ENCODE measurements at regions not wholly inside any gene's neighbourhood (a gene's known extent, or its start where the extent isn't known, plus 50 kb on each side); places are given as distances from the start of the nearest gene placed in this dataset.

DNA sequence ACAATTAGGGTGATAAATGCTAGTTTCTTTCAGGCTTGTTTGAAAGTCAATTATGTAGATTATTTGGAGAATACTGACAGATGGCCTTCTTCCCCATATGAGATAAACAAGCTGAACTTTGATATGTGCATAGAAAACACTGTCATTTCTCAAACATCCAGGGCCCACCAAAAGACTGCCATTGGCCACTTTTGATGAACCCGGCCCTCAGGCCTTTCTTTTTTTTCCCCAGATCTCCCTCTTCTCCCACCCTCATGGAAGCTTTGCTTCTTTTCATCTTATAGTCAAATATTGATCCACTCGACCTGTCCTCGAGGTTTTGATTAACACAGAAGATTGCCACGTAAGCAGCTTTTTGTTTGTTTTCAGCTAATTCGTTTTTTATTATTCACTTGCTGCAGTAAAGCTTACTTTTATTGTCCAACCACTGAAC, 377.4 kb downstream of the SMARCA1 start:
- no peak for ATAC-seq (ENCODE audit: low FRiP score)
- no peak overlapping the region for H3K4me3 ChIP-seq (ENCODE audit: low read length in 2 of 2)
- 52 to 80% methylated on average over 5 of the region's 5 CpGs for WGBS, 2 donors
- no peaks in the 10 kb centered on the region for H3K4me1 ChIP-seq (ENCODE audit: control insufficient read depth in 1 of 2, insufficient read depth in 2 of 2, low read length in 2 of 2)
- intact Hi-C loops (cut with DNase I): no loop called here
- no peak for DNase-seq
- no peaks in the 10 kb centered on the region for H3K27me3 ChIP-seq (ENCODE audit: control insufficient read depth in 1 of 2, insufficient read depth in 2 of 2, low read length in 1 of 2)
- H3K36me3 ChIP-seq (ENCODE audit: control insufficient read depth in 1 of 2, insufficient read depth in 2 of 2, low read length in 1 of 2): no peaks in the 10 kb centered on the region
- H3K27ac ChIP-seq (ENCODE audit: low read depth in 1 of 2, low read length in 2 of 2): no peak overlapping the region
- no peaks in the 10 kb centered on the region for H3K9me3 ChIP-seq (ENCODE audit: control insufficient read depth, low read length)

DNA sequence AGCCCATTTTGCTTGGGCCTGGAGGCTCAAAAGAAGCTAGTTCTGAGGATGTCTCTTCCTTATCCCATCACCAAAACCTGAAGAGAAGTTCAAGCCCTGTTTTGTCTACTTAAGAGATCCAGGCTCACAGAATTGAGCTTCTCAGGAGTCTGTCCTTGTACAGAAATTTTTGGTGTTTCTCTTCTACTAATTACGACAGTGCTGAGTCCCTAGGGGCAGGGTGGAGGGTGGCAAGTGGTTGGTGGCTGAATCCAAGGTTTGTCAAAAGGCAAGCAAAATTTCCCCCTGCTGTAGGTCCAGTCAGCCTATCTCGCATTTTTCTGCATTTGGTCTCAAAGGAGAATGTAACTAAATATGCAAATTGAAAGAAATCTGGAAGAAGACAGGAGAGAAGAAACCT, 377.9 kb downstream of the SMARCA1 start:
- intact Hi-C loops (cut with DNase I): no loop called here
- H3K4me3 ChIP-seq (ENCODE audit: low read length in 2 of 2): no peak overlapping the region
- no peaks in the 10 kb centered on the region for H3K4me1 ChIP-seq (ENCODE audit: control insufficient read depth in 1 of 2, insufficient read depth in 2 of 2, low read length in 2 of 2)

DNA sequence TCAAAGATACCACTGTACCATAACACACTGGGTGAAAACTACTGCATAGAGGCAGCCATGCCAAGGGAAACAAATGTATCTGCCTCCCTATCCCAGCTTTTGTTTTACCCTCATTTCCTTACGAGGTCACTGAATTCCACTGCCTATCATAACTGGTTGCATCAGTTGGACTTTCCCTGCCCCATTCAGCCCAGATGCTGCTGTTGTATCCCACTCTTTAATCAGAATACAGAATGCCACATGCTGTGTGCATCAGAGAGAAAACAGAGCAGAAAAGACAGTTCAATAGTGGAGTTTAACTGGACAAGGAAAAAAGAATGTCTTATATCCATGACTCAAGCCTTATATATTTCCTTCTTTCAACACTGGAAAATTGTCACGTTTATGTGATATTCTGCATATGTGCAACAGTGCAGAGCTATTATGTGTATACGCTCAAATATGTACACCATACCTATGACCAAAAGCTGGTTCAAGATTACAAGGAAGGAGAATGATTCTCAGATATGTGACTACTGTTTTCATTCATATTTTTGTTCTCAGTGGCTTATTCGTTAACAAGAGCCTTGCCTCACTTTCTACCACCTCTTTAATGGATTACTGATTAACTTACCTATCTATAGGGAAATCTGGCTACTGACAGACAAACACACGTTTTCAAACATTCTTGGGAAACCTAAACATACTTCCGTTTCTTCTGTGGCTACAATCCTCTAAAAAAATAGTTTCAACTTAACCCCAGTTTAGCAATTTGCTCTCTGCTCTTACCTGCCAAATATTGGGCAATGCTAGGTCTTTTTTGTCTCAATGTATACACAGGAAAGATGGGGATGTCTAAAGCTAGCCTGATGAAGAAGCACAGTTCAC, 378.9 kb downstream of the SMARCA1 start:
- WGBS, 2 donors: 31 to 34% methylated on average over 6 of the region's 6 CpGs
- H3K36me3 ChIP-seq (ENCODE audit: control insufficient read depth in 1 of 2, insufficient read depth in 2 of 2, low read length in 1 of 2): no peaks in the 10 kb centered on the region
- H3K4me1 ChIP-seq (ENCODE audit: control insufficient read depth in 1 of 2, insufficient read depth in 2 of 2, low read length in 2 of 2): no peaks in the 10 kb centered on the region
- DNase-seq (no peak), ATAC-seq (ENCODE audit: low FRiP score) (no peak)
- intact Hi-C loops (cut with DNase I): no loop called here
- H3K27me3 ChIP-seq (ENCODE audit: control insufficient read depth in 1 of 2, insufficient read depth in 2 of 2, low read length in 1 of 2): no peaks in the 10 kb centered on the region
- no peak overlapping the region for H3K4me3 ChIP-seq (ENCODE audit: low read length in 2 of 2)
- no peak overlapping the region for H3K27ac ChIP-seq (ENCODE audit: low read depth in 1 of 2, low read length in 2 of 2)
- no peaks in the 10 kb centered on the region for H3K9me3 ChIP-seq (ENCODE audit: control insufficient read depth, low read length)

More for the DNA sequence above, 377.9 kb downstream of the SMARCA1 start:
- ATAC-seq (ENCODE audit: low FRiP score) (no peak), DNase-seq (no peak)
- H3K36me3 ChIP-seq (ENCODE audit: control insufficient read depth in 1 of 2, insufficient read depth in 2 of 2, low read length in 1 of 2): no peaks in the 10 kb centered on the region
- H3K9me3 ChIP-seq (ENCODE audit: control insufficient read depth, low read length): no peaks in the 10 kb centered on the region
- 60 to 86% methylated on average over 2 of the region's 2 CpGs for WGBS, 2 donors
- no peak overlapping the region for H3K27ac ChIP-seq (ENCODE audit: low read depth in 1 of 2, low read length in 2 of 2)
- no peaks in the 10 kb centered on the region for H3K27me3 ChIP-seq (ENCODE audit: control insufficient read depth in 1 of 2, insufficient read depth in 2 of 2, low read length in 1 of 2)

DNA sequence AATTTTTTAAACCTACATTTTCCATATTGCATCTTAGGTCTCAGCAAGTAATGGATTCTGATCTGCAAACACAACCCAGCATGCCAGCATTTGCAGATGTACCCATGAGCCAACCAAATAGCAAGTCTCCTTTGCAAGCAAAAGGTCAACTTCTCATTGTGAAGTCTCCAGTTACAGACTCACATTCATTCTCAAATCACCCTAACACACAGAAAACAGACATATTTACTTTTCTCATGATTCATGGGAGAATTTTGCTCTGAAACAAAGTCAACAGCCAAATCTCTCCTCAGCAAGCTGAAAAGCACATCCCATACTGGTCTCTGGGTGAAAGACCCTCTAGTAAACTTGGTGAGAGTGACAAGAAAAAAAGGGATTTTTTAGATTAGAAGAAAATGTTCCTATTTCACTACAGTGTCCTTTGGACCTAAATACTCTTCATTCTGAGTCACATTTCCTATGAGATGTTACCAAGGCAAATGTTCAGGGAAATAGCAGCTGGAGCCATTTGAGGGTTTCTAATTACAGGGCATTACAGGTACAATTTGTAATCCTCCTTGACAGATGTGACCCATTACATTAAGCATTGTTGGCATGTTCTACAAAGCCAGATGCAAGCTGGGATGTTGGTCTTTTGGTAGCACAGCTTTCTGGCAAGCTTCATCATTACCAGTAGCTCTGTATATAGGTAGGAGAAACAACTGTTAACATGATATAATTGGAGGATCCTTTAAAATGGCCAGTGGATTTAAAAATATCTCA, 383.3 kb downstream of the SMARCA1 start:
- Histone ChIP-seq H3K36me3 (ENCODE audit: control insufficient read depth in 1 of 2, insufficient read depth in 2 of 2, low read length in 1 of 2) (no peaks in the 10 kb centered on the region), H3K4me3 (ENCODE audit: low read length in 2 of 2) (no peak overlapping the region), H3K4me1 (ENCODE audit: control insufficient read depth in 1 of 2, insufficient read depth in 2 of 2, low read length in 2 of 2) (no peaks in the 10 kb centered on the region), H3K27me3 (ENCODE audit: control insufficient read depth in 1 of 2, insufficient read depth in 2 of 2, low read length in 1 of 2) (no peaks in the 10 kb centered on the region), H3K27ac (ENCODE audit: low read depth in 1 of 2, low read length in 2 of 2) (no peak overlapping the region), H3K9me3 (ENCODE audit: control insufficient read depth, low read length) (no peaks in the 10 kb centered on the region)
- intact Hi-C loops (cut with DNase I): no loop called here
- ATAC-seq (ENCODE audit: low FRiP score) (no peak), DNase-seq (no peak)

DNA sequence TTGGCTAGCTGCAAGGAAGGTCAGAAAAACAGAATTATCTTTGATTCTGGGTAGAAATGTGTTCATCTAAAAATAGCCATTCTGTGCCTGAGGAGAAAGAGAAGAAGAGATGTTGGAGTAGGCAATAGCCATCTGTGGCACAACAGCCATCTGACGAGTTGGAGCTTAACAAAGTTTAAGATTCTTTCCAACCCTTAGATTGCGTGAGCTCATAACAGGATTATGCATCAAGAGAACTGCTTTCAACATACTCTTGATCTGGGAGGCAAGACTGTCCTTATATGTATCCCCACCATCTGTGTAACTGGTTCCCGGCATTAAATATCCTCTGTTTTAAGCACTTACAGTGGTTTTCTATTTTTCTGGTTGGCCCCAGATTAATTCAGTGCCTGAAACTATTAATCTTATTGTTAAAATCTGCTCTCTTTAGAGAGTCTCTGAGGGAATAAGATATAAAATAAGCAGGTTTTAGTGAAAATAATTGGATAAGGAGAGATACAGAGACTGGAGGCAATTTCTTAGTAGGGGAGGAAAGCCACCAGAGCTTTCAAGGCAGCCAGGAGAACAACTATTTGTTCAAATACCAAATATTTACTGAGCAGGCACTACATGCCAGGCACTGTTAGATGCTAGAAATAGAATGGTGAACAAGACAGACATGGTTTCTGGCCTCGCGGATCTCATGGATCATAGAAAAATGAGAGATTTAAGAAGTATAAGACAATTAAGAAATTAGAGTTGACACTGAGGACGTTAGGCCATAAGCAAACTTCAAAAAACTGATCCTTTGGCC, 398.0 kb downstream of the SMARCA1 start:
- DNase-seq (no peak), ATAC-seq (ENCODE audit: low FRiP score) (no peak)
- Histone ChIP-seq H3K9me3 (ENCODE audit: control insufficient read depth, low read length) (no peaks in the 10 kb centered on the region), H3K4me3 (ENCODE audit: low read length in 2 of 2) (no peak overlapping the region), H3K36me3 (ENCODE audit: control insufficient read depth in 1 of 2, insufficient read depth in 2 of 2, low read length in 1 of 2) (no peaks in the 10 kb centered on the region), H3K27me3 (ENCODE audit: control insufficient read depth in 1 of 2, insufficient read depth in 2 of 2, low read length in 1 of 2) (no peaks in the 10 kb centered on the region), H3K27ac (ENCODE audit: low read depth in 1 of 2, low read length in 2 of 2) (no peak overlapping the region), H3K4me1 (ENCODE audit: control insufficient read depth in 1 of 2, insufficient read depth in 2 of 2, low read length in 2 of 2) (no peaks in the 10 kb centered on the region)
- 71 to 76% methylated on average over 6 of the region's 6 CpGs for WGBS, 2 donors
- intact Hi-C loops (cut with DNase I): no loop called here

DNA sequence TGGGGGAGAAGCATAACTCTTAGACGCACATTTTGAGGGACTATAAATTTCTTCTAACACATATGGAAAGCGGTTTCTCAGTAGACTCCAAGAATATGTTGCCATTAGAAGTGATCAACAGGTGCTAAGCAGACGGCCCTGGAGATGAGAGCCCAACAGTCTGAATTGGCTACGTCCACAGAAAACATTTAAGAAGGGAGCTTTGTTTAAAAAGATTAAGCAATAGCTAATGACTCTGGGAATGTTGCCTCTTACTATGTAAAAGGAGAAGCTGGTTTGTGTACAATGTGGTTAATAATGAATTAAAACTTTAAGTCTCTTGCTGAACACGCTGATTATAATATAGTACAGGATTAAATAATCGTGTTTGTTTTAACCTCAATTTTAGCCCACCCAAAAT, 399.5 kb downstream of the SMARCA1 start:
- H3K27me3 ChIP-seq (ENCODE audit: control insufficient read depth in 1 of 2, insufficient read depth in 2 of 2, low read length in 1 of 2): no peaks in the 10 kb centered on the region
- no peak overlapping the region for H3K4me3 ChIP-seq (ENCODE audit: low read length in 2 of 2)
- intact Hi-C loops (cut with DNase I): no loop called here
- no peaks in the 10 kb centered on the region for H3K4me1 ChIP-seq (ENCODE audit: control insufficient read depth in 1 of 2, insufficient read depth in 2 of 2, low read length in 2 of 2)
- no peaks in the 10 kb centered on the region for H3K9me3 ChIP-seq (ENCODE audit: control insufficient read depth, low read length)
- no peaks in the 10 kb centered on the region for H3K36me3 ChIP-seq (ENCODE audit: control insufficient read depth in 1 of 2, insufficient read depth in 2 of 2, low read length in 1 of 2)
- no peak overlapping the region for H3K27ac ChIP-seq (ENCODE audit: low read depth in 1 of 2, low read length in 2 of 2)
- DNase-seq (no peak), ATAC-seq (ENCODE audit: low FRiP score) (no peak)
- 87 to 93% methylated on average over 6 of the region's 6 CpGs for WGBS, 2 donors

DNA sequence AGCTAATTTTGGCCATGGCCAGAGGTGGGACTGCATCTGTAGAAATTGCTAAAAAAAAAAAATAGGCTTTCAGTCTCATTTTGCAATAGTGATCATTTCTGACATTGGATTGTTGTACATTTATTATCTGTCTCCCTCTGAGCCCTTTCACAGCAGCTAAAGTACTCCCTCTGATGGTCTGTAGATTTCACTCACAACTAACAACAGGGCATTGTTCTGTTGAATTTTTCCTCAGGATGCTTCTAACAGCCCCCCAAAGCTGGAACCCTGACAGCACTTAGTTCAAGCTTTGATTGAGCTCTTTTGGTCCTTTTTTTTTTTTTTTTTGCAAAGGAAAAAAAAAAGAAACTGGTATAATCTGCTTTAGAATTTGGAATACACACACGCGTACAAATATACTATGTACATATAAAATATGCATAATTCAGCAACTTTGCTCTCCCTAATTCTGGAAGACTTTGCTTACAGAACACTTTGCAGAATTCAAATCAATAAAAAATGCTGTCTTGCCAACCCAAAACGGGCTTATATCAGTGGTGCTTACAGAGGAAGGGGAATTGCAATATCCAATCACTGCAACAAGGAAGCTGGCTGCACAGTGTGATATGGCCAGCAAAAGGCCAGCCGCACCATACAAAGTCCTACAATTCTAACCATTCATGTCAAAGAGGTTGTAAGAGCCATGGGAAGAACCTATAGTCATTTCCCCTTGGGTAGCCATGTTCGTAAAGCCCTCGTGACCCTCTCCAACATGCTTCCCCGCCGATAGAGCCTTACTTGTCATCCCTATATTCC, 406.4 kb downstream of the SMARCA1 start:
- no peak overlapping the region for H3K4me3 ChIP-seq (ENCODE audit: low read length in 2 of 2)
- 73 to 83% methylated on average over 8 of the region's 8 CpGs for WGBS, 2 donors
- no peaks in the 10 kb centered on the region for H3K4me1 ChIP-seq (ENCODE audit: control insufficient read depth in 1 of 2, insufficient read depth in 2 of 2, low read length in 2 of 2)
- H3K27me3 ChIP-seq (ENCODE audit: control insufficient read depth in 1 of 2, insufficient read depth in 2 of 2, low read length in 1 of 2): no peaks in the 10 kb centered on the region
- no peaks in the 10 kb centered on the region for H3K9me3 ChIP-seq (ENCODE audit: control insufficient read depth, low read length)
- ATAC-seq (ENCODE audit: low FRiP score): no peak
- intact Hi-C loops (cut with DNase I): no loop called here
- DNase-seq: no peak
- no peaks in the 10 kb centered on the region for H3K36me3 ChIP-seq (ENCODE audit: control insufficient read depth in 1 of 2, insufficient read depth in 2 of 2, low read length in 1 of 2)
- no peak overlapping the region for H3K27ac ChIP-seq (ENCODE audit: low read depth in 1 of 2, low read length in 2 of 2)

DNA sequence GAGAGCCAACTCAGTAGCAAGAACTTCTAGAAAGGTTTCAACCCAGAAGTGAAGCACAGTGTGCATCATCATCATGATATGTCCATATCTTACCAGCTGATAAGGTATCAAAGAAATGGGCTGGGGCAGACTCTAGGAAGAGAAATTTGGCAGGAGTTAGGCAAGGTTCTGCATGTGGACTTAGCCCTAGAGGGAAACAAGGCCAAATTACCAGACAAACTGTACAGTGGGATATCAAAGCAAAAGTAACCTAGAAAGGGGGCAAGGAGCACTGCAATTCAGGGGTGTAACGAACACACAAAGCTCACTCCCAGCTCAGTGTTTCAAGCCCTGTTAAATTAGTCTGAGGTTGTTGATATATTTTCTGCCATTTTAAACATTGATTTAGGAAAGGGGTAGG, 407.4 kb downstream of the SMARCA1 start:
- Histone ChIP-seq H3K27me3 (ENCODE audit: control insufficient read depth in 1 of 2, insufficient read depth in 2 of 2, low read length in 1 of 2) (no peaks in the 10 kb centered on the region), H3K4me3 (ENCODE audit: low read length in 2 of 2) (no peak overlapping the region), H3K27ac (ENCODE audit: low read depth in 1 of 2, low read length in 2 of 2) (no peak overlapping the region), H3K4me1 (ENCODE audit: control insufficient read depth in 1 of 2, insufficient read depth in 2 of 2, low read length in 2 of 2) (no peaks in the 10 kb centered on the region), H3K36me3 (ENCODE audit: control insufficient read depth in 1 of 2, insufficient read depth in 2 of 2, low read length in 1 of 2) (no peaks in the 10 kb centered on the region), H3K9me3 (ENCODE audit: control insufficient read depth, low read length) (no peaks in the 10 kb centered on the region)
- DNase-seq (no peak), ATAC-seq (ENCODE audit: low FRiP score) (no peak)
- 69 to 94% methylated on average over 1 of the region's 1 CpG for WGBS, 2 donors
- intact Hi-C loops (cut with DNase I): no loop called here

Data from aorta (tissue), 5 donors.